ENCODE measurements at regions not wholly inside any gene's neighbourhood (a gene's known extent, or its start where the extent isn't known, plus 50 kb on each side); places are given as distances from the start of the nearest gene placed in this dataset.

DNA sequence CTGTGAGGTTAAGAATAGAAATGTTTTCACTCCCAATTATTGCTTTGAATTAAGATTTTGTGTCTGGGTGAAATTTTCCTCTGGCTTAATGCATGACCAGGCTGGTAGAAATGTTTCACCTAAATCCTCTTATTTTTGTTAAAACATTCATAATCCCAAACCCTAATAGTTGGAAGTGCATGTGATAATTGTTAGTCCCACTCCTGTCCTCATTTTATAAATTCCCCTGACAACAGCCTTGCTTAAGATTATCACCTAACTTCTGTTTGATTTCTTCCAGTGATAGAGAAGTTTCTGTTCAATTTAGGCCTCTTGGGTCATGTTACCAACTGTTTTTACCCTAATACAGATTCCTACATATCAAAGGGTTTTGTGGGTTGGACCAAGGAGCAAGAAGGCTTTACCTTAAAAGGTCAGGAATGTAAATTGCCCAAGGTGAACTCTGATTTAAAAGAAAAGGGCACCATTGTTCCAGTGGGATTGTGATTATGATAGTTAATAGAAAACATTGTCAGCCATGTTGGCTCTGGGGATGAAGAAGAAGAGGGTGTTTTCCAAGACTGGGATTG, 158.7 kb upstream of the CENPW start:
- ChIA-PET CTCF (no interaction called here), POLR2A (no interaction called here)
- TF ChIP-seq, protein P1, sequence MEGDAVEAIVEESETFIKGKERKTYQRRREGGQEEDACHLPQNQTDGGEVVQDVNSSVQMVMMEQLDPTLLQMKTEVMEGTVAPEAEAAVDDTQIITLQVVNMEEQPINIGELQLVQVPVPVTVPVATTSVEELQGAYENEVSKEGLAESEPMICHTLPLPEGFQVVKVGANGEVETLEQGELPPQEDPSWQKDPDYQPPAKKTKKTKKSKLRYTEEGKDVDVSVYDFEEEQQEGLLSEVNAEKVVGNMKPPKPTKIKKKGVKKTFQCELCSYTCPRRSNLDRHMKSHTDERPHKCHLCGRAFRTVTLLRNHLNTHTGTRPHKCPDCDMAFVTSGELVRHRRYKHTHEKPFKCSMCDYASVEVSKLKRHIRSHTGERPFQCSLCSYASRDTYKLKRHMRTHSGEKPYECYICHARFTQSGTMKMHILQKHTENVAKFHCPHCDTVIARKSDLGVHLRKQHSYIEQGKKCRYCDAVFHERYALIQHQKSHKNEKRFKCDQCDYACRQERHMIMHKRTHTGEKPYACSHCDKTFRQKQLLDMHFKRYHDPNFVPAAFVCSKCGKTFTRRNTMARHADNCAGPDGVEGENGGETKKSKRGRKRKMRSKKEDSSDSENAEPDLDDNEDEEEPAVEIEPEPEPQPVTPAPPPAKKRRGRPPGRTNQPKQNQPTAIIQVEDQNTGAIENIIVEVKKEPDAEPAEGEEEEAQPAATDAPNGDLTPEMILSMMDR (IDR thresholded peaks at IDR 0.05; ENCODE audit: control extremely low read depth, extremely low read depth, low read depth, missing control alignments), result no peak
- DNase-seq (ENCODE audit: extremely low spot score), result no peak

DNA sequence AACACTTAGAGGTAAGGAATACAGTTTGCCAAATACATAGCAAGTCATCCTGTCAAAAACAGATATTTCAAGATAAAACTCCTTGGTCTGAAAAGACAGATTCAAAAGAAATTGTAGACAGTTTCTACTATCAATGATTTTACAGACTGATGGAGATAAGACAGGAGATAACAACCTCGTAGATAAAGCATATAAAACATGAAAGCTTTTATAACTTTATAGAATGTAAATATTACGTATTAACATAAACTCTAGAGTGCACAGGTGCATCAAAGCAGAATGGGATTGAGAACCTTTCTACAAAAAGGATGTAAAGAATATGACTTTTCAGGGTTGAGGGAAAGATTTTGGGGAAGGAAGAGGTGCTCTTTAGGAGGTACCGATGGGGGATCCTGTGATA, 158.0 kb upstream of the CENPW start:
- no peak for DNase-seq (ENCODE audit: extremely low spot score)
- TF ChIP-seq, protein P1 (IDR thresholded peaks at IDR 0.05; ENCODE audit: control extremely low read depth, extremely low read depth, low read depth, missing control alignments), result no peak
- POLR2A ChIA-PET, result no interaction called here
- CTCF ChIA-PET, result interaction anchor here (0.7 to 1.0 kb wide), 2 partner anchors 8 to 12 kb away, joined by 3 to 4 read pairs; no protein-coding TSS in a partner anchor

DNA sequence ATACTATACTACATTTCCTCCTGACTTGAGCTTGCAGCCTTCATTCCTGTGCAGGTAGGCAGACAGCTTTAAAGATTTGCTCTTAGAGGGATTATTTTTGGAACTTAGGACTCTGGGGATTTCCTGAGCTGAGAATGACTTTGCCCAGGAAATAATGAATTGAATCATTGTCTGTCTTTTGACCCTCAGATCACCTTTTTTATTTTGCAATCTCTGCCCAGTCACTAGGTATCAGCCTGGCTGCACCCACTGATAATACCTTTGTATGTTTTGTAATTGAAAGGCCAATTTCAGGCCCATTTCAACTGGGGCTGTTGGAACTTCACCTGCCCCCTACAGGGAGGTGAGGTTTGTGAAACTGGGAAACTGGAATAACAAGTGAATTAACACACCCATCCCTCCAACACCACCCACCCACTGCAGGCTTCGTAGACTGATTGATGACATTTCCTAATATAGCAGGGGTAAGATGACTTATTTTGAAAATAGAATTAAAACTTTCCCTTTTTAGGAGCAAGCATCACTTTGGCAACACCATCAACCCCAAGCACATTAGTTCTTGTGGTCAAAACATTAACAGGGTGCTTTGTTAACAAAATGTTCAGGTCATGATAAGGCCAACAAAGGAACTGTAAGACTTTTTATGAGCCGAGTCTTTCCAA, 157.1 kb upstream of the CENPW start:
- TF ChIP-seq, protein P1 (IDR thresholded peaks at IDR 0.05; ENCODE audit: control extremely low read depth, extremely low read depth, low read depth, missing control alignments), result no peak
- POLR2A ChIA-PET, result no interaction called here
- DNase-seq (ENCODE audit: extremely low spot score), result no peak
- CTCF ChIA-PET, result interaction anchor here (0.7 to 1.2 kb wide), 3 partner anchors 9 to 12 kb away, joined by 3 to 5 read pairs (median 4); no protein-coding TSS in a partner anchor

- TF ChIP-seq, protein P1 (IDR thresholded peaks at IDR 0.05; ENCODE audit: control extremely low read depth, extremely low read depth, low read depth, missing control alignments), result no peak
- no peak for DNase-seq (ENCODE audit: extremely low spot score)
- ChIA-PET CTCF (interaction anchor here (1.5 to 3.4 kb wide), 5 partner anchors 12 to 442 kb away, joined by 3 to 14 read pairs (median 3); no protein-coding TSS in a partner anchor), POLR2A (no interaction called here)
Observed at GRCh38 chr6:126185774-126186173, 154.1 kb upstream of the CENPW start.

- ChIA-PET POLR2A (no interaction called here), CTCF (interaction anchor here (1.2 kb wide), 1 partner anchor 10 kb away, joined by 4 read pairs; no protein-coding TSS in a partner anchor)
- TF ChIP-seq, protein P1 (IDR thresholded peaks at IDR 0.05; ENCODE audit: control extremely low read depth, extremely low read depth, low read depth, missing control alignments), result no peak
- no peak for DNase-seq (ENCODE audit: extremely low spot score)
Observed at GRCh38 chr6:126188279-126188909, 151.5 kb upstream of the CENPW start.

GRCh38 chr6:126195625-126196236, 144.2 kb upstream of the CENPW start:
- TF ChIP-seq, protein P1 (IDR thresholded peaks at IDR 0.05; ENCODE audit: control extremely low read depth, extremely low read depth, low read depth, missing control alignments), result no peak
- no peak for DNase-seq (ENCODE audit: extremely low spot score)
- ChIA-PET CTCF (interaction anchor here (0.9 to 2.2 kb wide), 3 partner anchors 13 to 19 kb away, joined by 3 to 7 read pairs (median 3); no protein-coding TSS in a partner anchor), POLR2A (no interaction called here)
